Pancreas (tissue), 10 donors: ENCODE measurements at regions not wholly inside any gene's neighbourhood (a gene's known extent, or its start where the extent isn't known, plus 50 kb on each side); places are given as distances from the start of the nearest gene placed in this dataset.

Source experiments
- ATAC-seq, 4 donors: fragments of 200-7000 bp; cut with Tn5 transposase; one replicate each; pipeline versions ENCODE4 v1.8.0 to v1.9.1; 2020; ENCODE audit warnings: mild to moderate bottlenecking in 4 of 4, moderate library complexity in 4 of 4
- DNase-seq, 6 donors: peaks; one replicate each; pipeline ENCODE4 v3.0.0-alpha.2; 2020
- FAIRE-seq: peaks from 2 replicates; lab custom pipeline; 2012; peaks lifted over from hg19 to GRCh38; lab: Jason Lieb, UNC
- H3K27ac ChIP-seq, 4 donors: fragments of 200-600 bp; sonication (generic); 1 replicate in 3 of 4; 2 replicates in 1 of 4; pipeline versions ENCODE4 v1.5.0 to v1.8.0; 2020
- H3K27me3 ChIP-seq, 4 donors: fragments of 200-600 bp; one replicate each; pipeline ENCODE4 v1.8.0; 2021
- H3K36me3 ChIP-seq, 3 donors: fragments of 200-600 bp; sonication (generic) in 1 of 3; one replicate each; pipeline versions ENCODE4 v1.5.0 to v1.8.0; 2020 to 2021
- H3K4me1 ChIP-seq, 3 donors: fragments of 200-600 bp; one replicate each; pipeline ENCODE4 v1.8.0; 2021
- H3K4me3 ChIP-seq, 4 donors: fragments of 200-600 bp; sonication (generic) in 2 of 4; one replicate each; pipeline versions ENCODE4 v1.5.0 to v1.8.0; 2020 to 2021
- H3K9me3 ChIP-seq, 4 donors: fragments of 200-600 bp; one replicate each; pipeline ENCODE4 v1.8.0; 2021
- WGBS, 2 donors: extraction: QIAGEN DNeasy Blood & Tissue Kit; methylation state at CpG; one replicate each; pipeline ENCODE4 v1.1.7; 2013; 5-methylcytosine and 5-hydroxymethylcytosine counted together
- intact Hi-C, 3 donors: fragments of 100-400 bp; cut with DNase I; formaldehyde crosslinking; loops; one replicate each; pipeline versions ENCODE4 v1.11.1 to v1.14.2; 2022
- TF ChIP-seq, protein P1 (sequence below), 4 donors: fragments of 200-600 bp; sonication (generic) in 3 of 4; IDR thresholded peaks; one replicate each; pipeline versions ENCODE4 v1.5.0 to v1.8.0; 2021; ENCODE audit warnings: antibody characterized with exemption in 4 of 4
- donor health status: healthy with polysubstance abuse.
- donor health status: DM: no; HTN: no; CAD: no; lungs with moderate emphysema.
- donor health status: DM: no; HTN: no; CAD: no.
- donor health status: control.
- donor health status: control.
- donor health status: Bipolar disorder and iron deficiency.
- donor health status: DM: yes; HTN: yes; CAD: no.
- donor health status: DM: no; HTN: no; CAD: no.
- donor health status: DM: no; HTN: no; CAD: no.
- donor health status: DM: yes; HTN: yes; CAD: no.

GRCh38 chr16:72530434-72530833 lies 358.5 kb upstream of the PMFBP1 start:
- H3K4me1 ChIP-seq, result no peaks in the 10 kb centered on the region
- 90 to 96% methylated on average over 2 of the region's 2 CpGs for WGBS, 2 donors
- intact Hi-C loops, result no loop called here
- H3K4me3 ChIP-seq, result no peak overlapping the region
- H3K36me3 ChIP-seq, result no peaks in the 10 kb centered on the region
- no peak for ATAC-seq
- no peaks in the 10 kb centered on the region for H3K27me3 ChIP-seq
- no peaks in the 10 kb centered on the region for H3K9me3 ChIP-seq
- FAIRE-seq, result no peak
- no peak for DNase-seq
- TF ChIP-seq, protein P1, sequence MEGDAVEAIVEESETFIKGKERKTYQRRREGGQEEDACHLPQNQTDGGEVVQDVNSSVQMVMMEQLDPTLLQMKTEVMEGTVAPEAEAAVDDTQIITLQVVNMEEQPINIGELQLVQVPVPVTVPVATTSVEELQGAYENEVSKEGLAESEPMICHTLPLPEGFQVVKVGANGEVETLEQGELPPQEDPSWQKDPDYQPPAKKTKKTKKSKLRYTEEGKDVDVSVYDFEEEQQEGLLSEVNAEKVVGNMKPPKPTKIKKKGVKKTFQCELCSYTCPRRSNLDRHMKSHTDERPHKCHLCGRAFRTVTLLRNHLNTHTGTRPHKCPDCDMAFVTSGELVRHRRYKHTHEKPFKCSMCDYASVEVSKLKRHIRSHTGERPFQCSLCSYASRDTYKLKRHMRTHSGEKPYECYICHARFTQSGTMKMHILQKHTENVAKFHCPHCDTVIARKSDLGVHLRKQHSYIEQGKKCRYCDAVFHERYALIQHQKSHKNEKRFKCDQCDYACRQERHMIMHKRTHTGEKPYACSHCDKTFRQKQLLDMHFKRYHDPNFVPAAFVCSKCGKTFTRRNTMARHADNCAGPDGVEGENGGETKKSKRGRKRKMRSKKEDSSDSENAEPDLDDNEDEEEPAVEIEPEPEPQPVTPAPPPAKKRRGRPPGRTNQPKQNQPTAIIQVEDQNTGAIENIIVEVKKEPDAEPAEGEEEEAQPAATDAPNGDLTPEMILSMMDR (IDR thresholded peaks at IDR 0.05), result no peak
- no peak overlapping the region for H3K27ac ChIP-seq

DNA sequence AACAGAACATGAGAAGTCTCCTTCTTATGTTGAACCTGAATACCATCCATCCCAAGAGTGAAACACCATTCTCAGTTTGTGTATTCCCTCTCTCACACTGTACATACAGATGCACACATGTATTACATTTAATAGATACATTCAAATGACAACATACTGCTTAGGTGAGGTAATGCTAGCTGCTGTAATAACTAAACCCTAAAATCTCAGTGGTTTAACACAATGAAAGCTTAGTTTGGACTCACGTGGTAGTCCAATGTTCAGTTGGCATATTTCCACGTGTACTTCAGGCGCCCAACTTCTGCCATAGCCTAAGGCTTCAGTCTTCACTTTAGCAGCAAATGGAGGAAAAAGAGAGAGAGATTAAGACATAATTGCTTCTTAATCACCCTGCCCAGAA lies 351.1 kb upstream of the PMFBP1 start:
- Histone ChIP-seq H3K9me3 (no peaks in the 10 kb centered on the region), H3K4me3 (no peak overlapping the region), H3K4me1 (no peaks in the 10 kb centered on the region), H3K27ac (no peak overlapping the region), H3K36me3 (no peaks in the 10 kb centered on the region), H3K27me3 (no peaks in the 10 kb centered on the region)
- intact Hi-C loops, result no loop called here
- ATAC-seq (no peak), DNase-seq (no peak), FAIRE-seq (no peak)
- TF ChIP-seq, protein P1 (IDR thresholded peaks at IDR 0.05), result no peak
- 80 to 87% methylated on average over 3 of the region's 3 CpGs for WGBS, 2 donors

DNA sequence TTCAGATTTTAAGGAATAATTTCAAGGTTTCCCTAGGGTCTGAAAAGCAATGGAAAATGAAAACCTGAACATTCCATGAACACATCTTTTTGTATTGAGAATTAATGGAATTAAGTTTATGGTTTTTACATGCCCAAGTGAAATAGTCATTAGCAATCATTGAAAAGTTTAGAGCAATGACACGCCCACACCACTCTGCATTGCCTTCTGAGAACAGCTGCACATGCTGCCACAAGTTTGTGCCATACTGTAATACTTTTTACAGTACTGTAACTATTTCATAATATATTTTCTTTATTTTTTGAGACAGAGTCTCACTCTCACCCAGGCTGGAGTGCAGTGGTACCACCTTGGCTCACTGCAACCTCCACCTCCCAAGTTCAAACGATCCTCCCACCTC lies 345.2 kb upstream of the PMFBP1 start:
- intact Hi-C loops, result no loop called here
- TF ChIP-seq, protein P1 (IDR thresholded peaks at IDR 0.05), result no peak
- no peak overlapping the region for H3K27ac ChIP-seq
- WGBS, 2 donors, result 86 to 97% methylated on average over 2 of the region's 2 CpGs
- H3K9me3 ChIP-seq, result no peaks in the 10 kb centered on the region
- H3K27me3 ChIP-seq, result no peaks in the 10 kb centered on the region
- no peaks in the 10 kb centered on the region for H3K4me1 ChIP-seq
- FAIRE-seq (no peak), ATAC-seq (no peak), DNase-seq (no peak)
- no peaks in the 10 kb centered on the region for H3K36me3 ChIP-seq
- H3K4me3 ChIP-seq, result no peak overlapping the region

- Histone ChIP-seq H3K9me3 (no peaks in the 10 kb centered on the region), H3K27me3 (no peaks in the 10 kb centered on the region), H3K27ac (no peak overlapping the region), H3K4me3 (no peak overlapping the region), H3K4me1 (no peaks in the 10 kb centered on the region), H3K36me3 (no peaks in the 10 kb centered on the region)
- 89 to 95% methylated on average over 3 of the region's 3 CpGs for whole genome bisulfite sequencing, 2 donors
- DNase-seq (no peak), FAIRE-seq (no peak), ATAC-seq (no peak)
- intact Hi-C loops, result no loop called here
- TF ChIP-seq, protein P1 (IDR thresholded peaks at IDR 0.05), result no peak
Measured at GRCh38 chr16:72511171-72511570, 339.2 kb upstream of the PMFBP1 start.

- Histone ChIP-seq H3K27ac (no peak overlapping the region), H3K9me3 (no peaks in the 10 kb centered on the region), H3K4me1 (no peaks in the 10 kb centered on the region), H3K36me3 (no peaks in the 10 kb centered on the region), H3K4me3 (no peak overlapping the region), H3K27me3 (no peaks in the 10 kb centered on the region)
- DNase-seq (no peak), ATAC-seq (no peak), FAIRE-seq (no peak)
- TF ChIP-seq, protein P1 (IDR thresholded peaks at IDR 0.05), result no peak
- WGBS, 2 donors, result 84 to 90% methylated on average over 1 of the region's 1 CpG
- intact Hi-C loops, result no loop called here
Measured at GRCh38 chr16:72508191-72508590, 336.2 kb upstream of the PMFBP1 start.
